ENCODE measurements at regions not wholly inside any gene's neighbourhood (a gene's known extent, or its start where the extent isn't known, plus 50 kb on each side); places are given as distances from the start of the nearest gene placed in this dataset.

DNA sequence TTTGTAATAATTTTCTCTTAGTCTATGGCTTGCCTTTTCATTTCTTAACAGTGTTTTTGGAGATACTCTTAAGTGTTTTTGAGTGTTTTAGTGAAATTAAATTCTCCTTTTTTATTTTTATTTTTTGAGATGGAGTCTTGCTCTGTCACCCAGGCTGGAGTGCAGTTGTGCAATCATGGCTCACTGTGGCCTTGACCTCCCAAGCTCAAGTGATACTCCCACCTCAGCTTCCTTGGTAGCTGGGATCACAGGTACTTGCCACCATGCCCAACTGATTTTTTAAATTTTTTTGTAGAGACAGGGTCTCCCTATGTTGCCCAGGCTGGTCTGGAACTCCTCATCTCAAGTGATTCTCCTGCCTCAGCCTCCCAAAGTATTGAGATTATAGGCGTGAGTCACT is 240.3 kb downstream of the PLPP3 start:
- TF ChIP-seq POLR2AphosphoS5 (IDR thresholded peaks at IDR 0.05): no peak
- TF ChIP-seq, protein P1, sequence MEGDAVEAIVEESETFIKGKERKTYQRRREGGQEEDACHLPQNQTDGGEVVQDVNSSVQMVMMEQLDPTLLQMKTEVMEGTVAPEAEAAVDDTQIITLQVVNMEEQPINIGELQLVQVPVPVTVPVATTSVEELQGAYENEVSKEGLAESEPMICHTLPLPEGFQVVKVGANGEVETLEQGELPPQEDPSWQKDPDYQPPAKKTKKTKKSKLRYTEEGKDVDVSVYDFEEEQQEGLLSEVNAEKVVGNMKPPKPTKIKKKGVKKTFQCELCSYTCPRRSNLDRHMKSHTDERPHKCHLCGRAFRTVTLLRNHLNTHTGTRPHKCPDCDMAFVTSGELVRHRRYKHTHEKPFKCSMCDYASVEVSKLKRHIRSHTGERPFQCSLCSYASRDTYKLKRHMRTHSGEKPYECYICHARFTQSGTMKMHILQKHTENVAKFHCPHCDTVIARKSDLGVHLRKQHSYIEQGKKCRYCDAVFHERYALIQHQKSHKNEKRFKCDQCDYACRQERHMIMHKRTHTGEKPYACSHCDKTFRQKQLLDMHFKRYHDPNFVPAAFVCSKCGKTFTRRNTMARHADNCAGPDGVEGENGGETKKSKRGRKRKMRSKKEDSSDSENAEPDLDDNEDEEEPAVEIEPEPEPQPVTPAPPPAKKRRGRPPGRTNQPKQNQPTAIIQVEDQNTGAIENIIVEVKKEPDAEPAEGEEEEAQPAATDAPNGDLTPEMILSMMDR (IDR thresholded peaks at IDR 0.05): no peak

All from suprapubic skin (tissue), 3 donors.